Right atrium auricular region (tissue), 2 donors: ENCODE measurements at regions not wholly inside any gene's neighbourhood (a gene's known extent, or its start where the extent isn't known, plus 50 kb on each side); places are given as distances from the start of the nearest gene placed in this dataset.

Experiments
- DNase-seq: peaks from one replicate; pipeline ENCODE4 v3.0.0-alpha.2; 2019; ENCODE audit warnings: low spot score
- H3K27ac ChIP-seq, 2 donors: fragments of 200-600 bp; sonication (generic); 1 replicate in 1 of 2; 2 replicates in 1 of 2; pipeline ENCODE4 v1.5.1; 2016 to 2019
- H3K27me3 ChIP-seq, 2 donors: fragments of 200-600 bp; sonication (generic); one replicate each; pipeline versions ENCODE4 v1.5.1 to v1.6.0; 2017 to 2019
- H3K36me3 ChIP-seq: fragments of 200-600 bp; sonication (generic); one replicate; pipeline ENCODE4 v1.5.1; 2016
- H3K4me1 ChIP-seq, 2 donors: fragments of 200-600 bp; sonication (generic); one replicate each; pipeline versions ENCODE4 v1.5.1 to v1.6.0; 2017 to 2019
- H3K4me3 ChIP-seq, 2 donors: fragments of 200-600 bp; sonication (generic); 1 replicate in 1 of 2; 2 replicates in 1 of 2; pipeline ENCODE4 v1.5.1; 2017 to 2019; ENCODE audit warnings: mild to moderate bottlenecking in 1 of 2, moderate library complexity in 1 of 2
- H3K9me3 ChIP-seq, 2 donors: fragments of 200-600 bp; sonication (generic); one replicate each; pipeline ENCODE4 v1.5.1; 2019
- TF ChIP-seq, protein P1 (sequence below), 2 donors: fragments of 200-600 bp; sonication (generic); IDR thresholded peaks; one replicate each; pipeline ENCODE4 v1.5.1; 2019; ENCODE audit warnings: antibody characterized with exemption in 2 of 2

DNA sequence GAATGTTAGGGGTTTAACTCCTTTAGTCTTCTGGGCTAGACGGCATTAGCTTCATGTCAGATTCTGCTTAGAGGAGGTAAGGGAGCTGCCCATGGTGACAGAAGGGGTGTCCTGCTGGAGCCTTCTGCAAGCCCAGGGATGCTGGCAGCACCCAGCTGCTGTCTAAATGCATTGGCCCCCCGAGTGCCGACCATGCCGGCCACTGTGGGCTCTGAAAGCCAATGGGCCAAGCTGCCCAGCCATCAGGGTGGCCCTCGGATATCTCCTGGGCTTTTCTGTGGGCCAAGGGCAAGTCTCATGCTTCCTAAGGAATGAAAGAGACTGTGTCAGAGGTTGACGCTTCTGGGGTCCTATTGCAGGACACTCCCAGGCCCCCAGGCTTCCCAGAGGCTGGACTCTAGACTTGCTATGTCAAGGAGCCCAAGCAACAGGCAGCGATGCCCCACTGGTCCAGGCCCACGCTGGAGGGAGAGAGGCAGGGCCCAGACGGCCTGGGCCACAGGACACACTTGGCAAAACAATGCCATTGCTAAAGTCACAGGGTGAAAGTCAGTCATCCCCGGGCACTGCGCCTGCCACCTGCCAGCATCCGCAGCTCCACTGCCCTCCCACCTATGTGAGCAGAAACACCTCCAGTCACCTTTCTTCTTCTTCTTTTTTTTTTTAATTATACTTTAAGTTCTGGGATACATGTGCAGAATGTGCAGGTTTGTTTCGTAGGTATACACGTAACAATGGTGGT is 160.2 kb upstream of the GPR12 start:
- Histone ChIP-seq H3K27me3 (no peaks in the 10 kb centered on the region), H3K9me3 (no peaks in the 10 kb centered on the region), H3K4me1 (no peaks in the 10 kb centered on the region), H3K27ac (no peak overlapping the region), H3K36me3 (no peaks in the 10 kb centered on the region), H3K4me3 (no peak overlapping the region)
- TF ChIP-seq, protein P1, sequence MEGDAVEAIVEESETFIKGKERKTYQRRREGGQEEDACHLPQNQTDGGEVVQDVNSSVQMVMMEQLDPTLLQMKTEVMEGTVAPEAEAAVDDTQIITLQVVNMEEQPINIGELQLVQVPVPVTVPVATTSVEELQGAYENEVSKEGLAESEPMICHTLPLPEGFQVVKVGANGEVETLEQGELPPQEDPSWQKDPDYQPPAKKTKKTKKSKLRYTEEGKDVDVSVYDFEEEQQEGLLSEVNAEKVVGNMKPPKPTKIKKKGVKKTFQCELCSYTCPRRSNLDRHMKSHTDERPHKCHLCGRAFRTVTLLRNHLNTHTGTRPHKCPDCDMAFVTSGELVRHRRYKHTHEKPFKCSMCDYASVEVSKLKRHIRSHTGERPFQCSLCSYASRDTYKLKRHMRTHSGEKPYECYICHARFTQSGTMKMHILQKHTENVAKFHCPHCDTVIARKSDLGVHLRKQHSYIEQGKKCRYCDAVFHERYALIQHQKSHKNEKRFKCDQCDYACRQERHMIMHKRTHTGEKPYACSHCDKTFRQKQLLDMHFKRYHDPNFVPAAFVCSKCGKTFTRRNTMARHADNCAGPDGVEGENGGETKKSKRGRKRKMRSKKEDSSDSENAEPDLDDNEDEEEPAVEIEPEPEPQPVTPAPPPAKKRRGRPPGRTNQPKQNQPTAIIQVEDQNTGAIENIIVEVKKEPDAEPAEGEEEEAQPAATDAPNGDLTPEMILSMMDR (IDR thresholded peaks at IDR 0.05): no peak
- DNase-seq: no peak

DNA sequence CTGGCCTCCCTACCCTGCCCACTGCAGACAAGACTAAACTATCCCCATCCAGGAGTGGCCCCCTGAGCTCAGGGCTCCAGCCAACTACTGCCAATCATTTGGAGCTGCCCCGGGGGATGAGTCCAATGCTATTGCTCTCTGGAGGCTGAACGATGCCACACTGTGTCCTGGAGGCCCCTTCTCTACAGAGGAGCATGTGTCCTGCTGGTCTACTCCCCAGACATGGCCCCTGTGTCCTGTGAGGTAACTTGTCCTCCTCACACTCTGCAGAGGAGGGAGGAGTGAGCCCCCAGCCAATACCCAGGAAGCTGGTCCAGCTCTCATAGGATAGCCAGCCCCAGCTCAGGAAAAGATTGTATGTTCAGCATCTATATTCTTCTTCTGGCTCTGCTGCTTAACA is 159.1 kb upstream of the GPR12 start:
- Histone ChIP-seq H3K4me1 (no peaks in the 10 kb centered on the region), H3K36me3 (no peaks in the 10 kb centered on the region), H3K9me3 (no peaks in the 10 kb centered on the region), H3K4me3 (no peak overlapping the region), H3K27ac (no peak overlapping the region), H3K27me3 (no peaks in the 10 kb centered on the region)
- no peak for DNase-seq
- TF ChIP-seq, protein P1 (IDR thresholded peaks at IDR 0.05): no peak

DNA sequence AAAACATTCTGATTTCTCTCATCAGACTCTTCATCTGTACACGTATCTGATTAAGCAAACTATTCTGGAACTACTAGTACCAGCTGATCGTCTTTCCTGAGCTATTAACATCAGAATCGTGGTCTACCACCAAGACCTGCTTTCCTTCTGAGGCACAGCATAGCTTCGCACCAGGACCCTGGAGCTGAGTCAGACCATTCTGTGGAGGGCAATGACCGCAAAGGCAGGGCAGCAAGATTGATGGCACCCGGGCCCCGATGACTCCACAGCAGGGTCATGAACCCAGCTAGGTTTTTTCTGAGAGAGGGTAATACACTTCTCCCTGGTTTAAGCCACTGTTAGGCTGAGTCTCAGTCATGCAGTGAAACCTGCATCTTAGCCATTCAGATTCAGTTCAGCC is 158.7 kb upstream of the GPR12 start:
- no peak for DNase-seq
- no peaks in the 10 kb centered on the region for H3K4me1 ChIP-seq
- H3K27ac ChIP-seq: no peak overlapping the region
- no peak overlapping the region for H3K4me3 ChIP-seq
- no peaks in the 10 kb centered on the region for H3K27me3 ChIP-seq
- TF ChIP-seq, protein P1 (IDR thresholded peaks at IDR 0.05): no peak
- H3K36me3 ChIP-seq: no peaks in the 10 kb centered on the region
- no peaks in the 10 kb centered on the region for H3K9me3 ChIP-seq

DNA sequence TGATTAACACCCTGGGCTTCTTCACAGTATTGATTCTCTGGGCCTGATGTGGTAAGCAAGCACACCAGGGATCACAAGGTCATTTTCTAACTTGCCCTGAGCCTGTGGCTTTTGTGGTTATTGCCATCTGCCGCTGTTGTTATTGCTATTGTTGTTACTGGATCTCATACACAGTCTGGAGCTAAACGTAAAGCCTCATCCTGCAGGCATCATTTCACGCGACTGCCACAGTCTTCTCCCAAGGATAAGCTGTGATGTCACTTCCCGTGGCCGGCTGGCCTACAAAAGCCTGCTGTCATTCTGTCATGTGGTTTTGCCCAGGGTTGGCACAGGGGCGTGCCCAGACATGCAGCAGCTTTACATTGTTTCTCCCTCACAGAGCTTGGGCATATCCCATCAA is 154.0 kb upstream of the GPR12 start:
- TF ChIP-seq, protein P1 (IDR thresholded peaks at IDR 0.05): no peak
- no peak overlapping the region for H3K27ac ChIP-seq
- no peaks in the 10 kb centered on the region for H3K9me3 ChIP-seq
- H3K4me3 ChIP-seq: no peak overlapping the region
- no peaks in the 10 kb centered on the region for H3K36me3 ChIP-seq
- DNase-seq: no peak
- no peaks in the 10 kb centered on the region for H3K27me3 ChIP-seq
- H3K4me1 ChIP-seq: no peaks in the 10 kb centered on the region

DNA sequence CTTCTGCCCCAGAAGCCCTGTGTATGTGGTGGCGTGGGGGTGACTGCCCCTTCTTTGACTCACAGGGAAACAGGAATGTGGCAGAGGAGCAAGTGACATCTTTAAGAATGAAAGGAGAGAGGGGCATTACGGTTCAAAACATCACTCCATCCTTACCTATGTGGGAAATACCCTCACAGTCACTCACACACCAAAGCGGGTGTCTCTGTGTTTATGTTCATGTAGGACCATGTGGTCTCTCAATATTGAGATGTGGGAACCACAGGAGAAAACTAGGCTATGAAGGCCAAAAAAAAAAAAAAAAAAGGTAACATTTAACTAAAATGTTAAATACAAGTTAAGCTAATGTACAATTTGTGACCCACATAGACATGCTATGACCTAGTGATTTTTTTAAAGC is 153.6 kb upstream of the GPR12 start:
- H3K4me1 ChIP-seq: no peaks in the 10 kb centered on the region
- DNase-seq: no peak
- H3K9me3 ChIP-seq: no peaks in the 10 kb centered on the region
- TF ChIP-seq, protein P1 (IDR thresholded peaks at IDR 0.05): no peak
- H3K4me3 ChIP-seq: no peak overlapping the region
- no peak overlapping the region for H3K27ac ChIP-seq
- H3K27me3 ChIP-seq: no peaks in the 10 kb centered on the region
- H3K36me3 ChIP-seq: no peaks in the 10 kb centered on the region
